K562 (cell line): ENCODE measurements at regions not wholly inside any gene's neighbourhood (a gene's known extent, or its start where the extent isn't known, plus 50 kb on each side); places are given as distances from the start of the nearest gene placed in this dataset.

Source experiments
- HDAC8 ChIP-seq: fragments of 450-650 bp; IDR thresholded peaks from 2 replicates; pipeline ENCODE4 v1.6.1; 2016; ENCODE audit warnings: mild to moderate bottlenecking, missing genetic modification characterization, moderate library complexity, missing compliant biosample characterization
- LARP7 ChIP-seq: fragments of 450-650 bp; IDR thresholded peaks from 2 replicates; pipeline ENCODE4 v1.6.1; 2016
- MYBL2 ChIP-seq, 2 experiments: fragments of 450-650 bp in 1 of 2; sonication (generic) in 1 of 2; formaldehyde crosslinking in 1 of 2; IDR thresholded peaks; 2 replicates each; pipeline versions ENCODE4 v1.6.1 to v1.8.1; 2017 to 2022; ENCODE audit warnings: borderline replicate concordance in 1 of 2, inconsistent platforms in 1 of 2, low read depth in 1 of 2, mild to moderate bottlenecking in 1 of 2, missing genetic modification reagents in 1 of 2, moderate library complexity in 1 of 2
- STAG1 ChIP-seq: sonication (generic); formaldehyde crosslinking; IDR thresholded peaks from 2 replicates; pipeline ENCODE4 v1.5.0; 2020; ENCODE audit warnings: missing genetic modification reagents, borderline replicate concordance
- TSC22D4 ChIP-seq: fragments of 450-650 bp; IDR thresholded peaks from 2 replicates; pipeline ENCODE4 v1.6.1; 2016; ENCODE audit warnings: missing genetic modification characterization, missing biosample characterization, control low read depth
- YBX1 ChIP-seq: fragments of 450-650 bp; IDR thresholded peaks from 2 replicates; pipeline ENCODE4 v1.7.1; 2016; ENCODE audit warnings: mild to moderate bottlenecking
- ZBTB17 ChIP-seq: fragments of 450-650 bp; formaldehyde crosslinking; IDR thresholded peaks from 2 replicates; pipeline ENCODE4 v1.4.0; 2020; ENCODE audit warnings: mild to moderate bottlenecking
- ZBTB8A ChIP-seq: fragments of 450-650 bp; IDR thresholded peaks from 2 replicates; pipeline ENCODE4 v1.6.1; 2018; ENCODE audit warnings: mild to moderate bottlenecking, moderate library complexity; ENCODE audit not compliant: partially characterized antibody
- TF ChIP-seq, protein P1 (sequence below), 2 experiments: IDR thresholded peaks; 2 replicates each; pipeline ENCODE4 v1.6.1; 2011; ENCODE audit warnings: borderline replicate concordance in 1 of 2, control low read depth in 1 of 2, low read depth in 1 of 2, low read length in 1 of 2, mild to moderate bottlenecking in 1 of 2, mixed read lengths in 1 of 2, moderate library complexity in 1 of 2; ENCODE audit not compliant: insufficient read depth in 1 of 2, insufficient read length in 1 of 2, poor library complexity in 1 of 2, severe bottlenecking in 1 of 2; ENCODE audit errors: extremely low read depth in 1 of 2
- TF ChIP-seq, protein P2 (sequence below): fragments of 450-650 bp; IDR thresholded peaks from 2 replicates; pipeline ENCODE4 v1.6.1; 2017; ENCODE audit warnings: antibody characterized with exemption
- TF ChIP-seq, protein P3 (sequence below): sonication (generic); formaldehyde crosslinking; IDR thresholded peaks from 2 replicates; pipeline ENCODE4 v1.8.0; 2023; ENCODE audit warnings: missing genetic modification reagents, mild to moderate bottlenecking, borderline replicate concordance
- TF ChIP-seq, protein P4 (sequence below), 3 experiments: IDR thresholded peaks in 2 of 3; conservative IDR thresholded peaks in 1 of 3; 2 replicates each; pipeline ENCODE4 v1.5.1; 2011 to 2012; ENCODE audit warnings: low read length in 3 of 3, mild to moderate bottlenecking in 3 of 3, control low read depth in 2 of 3, improper control_type of control experiment in 1 of 3, inconsistent platforms in 1 of 3, low read depth in 1 of 3, mixed read lengths in 1 of 3, moderate library complexity in 1 of 3; ENCODE audit not compliant: insufficient read depth in 2 of 3
- TF ChIP-seq, protein P5 (sequence below): IDR thresholded peaks from 2 replicates; pipeline ENCODE4 v1.6.1; 2011; ENCODE audit not compliant: insufficient read length; ENCODE audit errors: extremely low read depth

GRCh38 chr2:64913357-64913869 is 75.8 kb upstream of the SLC1A4 start (continued):
- TF ChIP-seq, protein P1, sequence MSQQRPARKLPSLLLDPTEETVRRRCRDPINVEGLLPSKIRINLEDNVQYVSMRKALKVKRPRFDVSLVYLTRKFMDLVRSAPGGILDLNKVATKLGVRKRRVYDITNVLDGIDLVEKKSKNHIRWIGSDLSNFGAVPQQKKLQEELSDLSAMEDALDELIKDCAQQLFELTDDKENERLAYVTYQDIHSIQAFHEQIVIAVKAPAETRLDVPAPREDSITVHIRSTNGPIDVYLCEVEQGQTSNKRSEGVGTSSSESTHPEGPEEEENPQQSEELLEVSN (IDR thresholded peaks at IDR 0.05; ENCODE audit: borderline replicate concordance in 1 of 2, extremely low read depth in 1 of 2, insufficient read depth in 1 of 2, insufficient read length in 1 of 2, low read depth in 1 of 2, low read length in 1 of 2, poor library complexity in 1 of 2, severe bottlenecking in 1 of 2) = no peak
- TF ChIP-seq ZBTB8A = no peak
- TF ChIP-seq, protein P2, sequence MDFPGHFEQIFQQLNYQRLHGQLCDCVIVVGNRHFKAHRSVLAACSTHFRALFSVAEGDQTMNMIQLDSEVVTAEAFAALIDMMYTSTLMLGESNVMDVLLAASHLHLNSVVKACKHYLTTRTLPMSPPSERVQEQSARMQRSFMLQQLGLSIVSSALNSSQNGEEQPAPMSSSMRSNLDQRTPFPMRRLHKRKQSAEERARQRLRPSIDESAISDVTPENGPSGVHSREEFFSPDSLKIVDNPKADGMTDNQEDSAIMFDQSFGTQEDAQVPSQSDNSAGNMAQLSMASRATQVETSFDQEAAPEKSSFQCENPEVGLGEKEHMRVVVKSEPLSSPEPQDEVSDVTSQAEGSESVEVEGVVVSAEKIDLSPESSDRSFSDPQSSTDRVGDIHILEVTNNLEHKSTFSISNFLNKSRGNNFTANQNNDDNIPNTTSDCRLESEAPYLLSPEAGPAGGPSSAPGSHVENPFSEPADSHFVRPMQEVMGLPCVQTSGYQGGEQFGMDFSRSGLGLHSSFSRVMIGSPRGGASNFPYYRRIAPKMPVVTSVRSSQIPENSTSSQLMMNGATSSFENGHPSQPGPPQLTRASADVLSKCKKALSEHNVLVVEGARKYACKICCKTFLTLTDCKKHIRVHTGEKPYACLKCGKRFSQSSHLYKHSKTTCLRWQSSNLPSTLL = no peak
- no peak for TF ChIP-seq TSC22D4 (tag)
- TF ChIP-seq HDAC8 (tag) = no peak
- no peak for TF ChIP-seq ZBTB17 (CRISPR knock-in tag)
- TF ChIP-seq, protein P3, sequence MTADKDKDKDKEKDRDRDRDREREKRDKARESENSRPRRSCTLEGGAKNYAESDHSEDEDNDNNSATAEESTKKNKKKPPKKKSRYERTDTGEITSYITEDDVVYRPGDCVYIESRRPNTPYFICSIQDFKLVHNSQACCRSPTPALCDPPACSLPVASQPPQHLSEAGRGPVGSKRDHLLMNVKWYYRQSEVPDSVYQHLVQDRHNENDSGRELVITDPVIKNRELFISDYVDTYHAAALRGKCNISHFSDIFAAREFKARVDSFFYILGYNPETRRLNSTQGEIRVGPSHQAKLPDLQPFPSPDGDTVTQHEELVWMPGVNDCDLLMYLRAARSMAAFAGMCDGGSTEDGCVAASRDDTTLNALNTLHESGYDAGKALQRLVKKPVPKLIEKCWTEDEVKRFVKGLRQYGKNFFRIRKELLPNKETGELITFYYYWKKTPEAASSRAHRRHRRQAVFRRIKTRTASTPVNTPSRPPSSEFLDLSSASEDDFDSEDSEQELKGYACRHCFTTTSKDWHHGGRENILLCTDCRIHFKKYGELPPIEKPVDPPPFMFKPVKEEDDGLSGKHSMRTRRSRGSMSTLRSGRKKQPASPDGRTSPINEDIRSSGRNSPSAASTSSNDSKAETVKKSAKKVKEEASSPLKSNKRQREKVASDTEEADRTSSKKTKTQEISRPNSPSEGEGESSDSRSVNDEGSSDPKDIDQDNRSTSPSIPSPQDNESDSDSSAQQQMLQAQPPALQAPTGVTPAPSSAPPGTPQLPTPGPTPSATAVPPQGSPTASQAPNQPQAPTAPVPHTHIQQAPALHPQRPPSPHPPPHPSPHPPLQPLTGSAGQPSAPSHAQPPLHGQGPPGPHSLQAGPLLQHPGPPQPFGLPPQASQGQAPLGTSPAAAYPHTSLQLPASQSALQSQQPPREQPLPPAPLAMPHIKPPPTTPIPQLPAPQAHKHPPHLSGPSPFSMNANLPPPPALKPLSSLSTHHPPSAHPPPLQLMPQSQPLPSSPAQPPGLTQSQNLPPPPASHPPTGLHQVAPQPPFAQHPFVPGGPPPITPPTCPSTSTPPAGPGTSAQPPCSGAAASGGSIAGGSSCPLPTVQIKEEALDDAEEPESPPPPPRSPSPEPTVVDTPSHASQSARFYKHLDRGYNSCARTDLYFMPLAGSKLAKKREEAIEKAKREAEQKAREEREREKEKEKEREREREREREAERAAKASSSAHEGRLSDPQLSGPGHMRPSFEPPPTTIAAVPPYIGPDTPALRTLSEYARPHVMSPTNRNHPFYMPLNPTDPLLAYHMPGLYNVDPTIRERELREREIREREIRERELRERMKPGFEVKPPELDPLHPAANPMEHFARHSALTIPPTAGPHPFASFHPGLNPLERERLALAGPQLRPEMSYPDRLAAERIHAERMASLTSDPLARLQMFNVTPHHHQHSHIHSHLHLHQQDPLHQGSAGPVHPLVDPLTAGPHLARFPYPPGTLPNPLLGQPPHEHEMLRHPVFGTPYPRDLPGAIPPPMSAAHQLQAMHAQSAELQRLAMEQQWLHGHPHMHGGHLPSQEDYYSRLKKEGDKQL (CRISPR knock-in tag) = no peak
- no peak for TF ChIP-seq LARP7
- no peak for TF ChIP-seq MYBL2 (IDR thresholded peaks at IDR 0.05; ENCODE audit: low read depth)
- TF ChIP-seq MYBL2 (CRISPR knock-in tag; IDR thresholded peaks at IDR 0.05; ENCODE audit: borderline replicate concordance) = no peak
- TF ChIP-seq YBX1 = no peak
- TF ChIP-seq, protein P4, sequence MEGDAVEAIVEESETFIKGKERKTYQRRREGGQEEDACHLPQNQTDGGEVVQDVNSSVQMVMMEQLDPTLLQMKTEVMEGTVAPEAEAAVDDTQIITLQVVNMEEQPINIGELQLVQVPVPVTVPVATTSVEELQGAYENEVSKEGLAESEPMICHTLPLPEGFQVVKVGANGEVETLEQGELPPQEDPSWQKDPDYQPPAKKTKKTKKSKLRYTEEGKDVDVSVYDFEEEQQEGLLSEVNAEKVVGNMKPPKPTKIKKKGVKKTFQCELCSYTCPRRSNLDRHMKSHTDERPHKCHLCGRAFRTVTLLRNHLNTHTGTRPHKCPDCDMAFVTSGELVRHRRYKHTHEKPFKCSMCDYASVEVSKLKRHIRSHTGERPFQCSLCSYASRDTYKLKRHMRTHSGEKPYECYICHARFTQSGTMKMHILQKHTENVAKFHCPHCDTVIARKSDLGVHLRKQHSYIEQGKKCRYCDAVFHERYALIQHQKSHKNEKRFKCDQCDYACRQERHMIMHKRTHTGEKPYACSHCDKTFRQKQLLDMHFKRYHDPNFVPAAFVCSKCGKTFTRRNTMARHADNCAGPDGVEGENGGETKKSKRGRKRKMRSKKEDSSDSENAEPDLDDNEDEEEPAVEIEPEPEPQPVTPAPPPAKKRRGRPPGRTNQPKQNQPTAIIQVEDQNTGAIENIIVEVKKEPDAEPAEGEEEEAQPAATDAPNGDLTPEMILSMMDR (IDR thresholded peaks at IDR 0.05 in 2 of 3, conservative IDR thresholded peaks at IDR 0.05 in 1 of 3; ENCODE audit: insufficient read depth in 2 of 3, low read depth in 1 of 3, low read length in 3 of 3) = peak; percentile 59 to 72 (median 60)
- peak; percentile 78; the same call in 1 of the 2 replicates for TF ChIP-seq STAG1 (CRISPR knock-in tag)
- TF ChIP-seq, protein P5, sequence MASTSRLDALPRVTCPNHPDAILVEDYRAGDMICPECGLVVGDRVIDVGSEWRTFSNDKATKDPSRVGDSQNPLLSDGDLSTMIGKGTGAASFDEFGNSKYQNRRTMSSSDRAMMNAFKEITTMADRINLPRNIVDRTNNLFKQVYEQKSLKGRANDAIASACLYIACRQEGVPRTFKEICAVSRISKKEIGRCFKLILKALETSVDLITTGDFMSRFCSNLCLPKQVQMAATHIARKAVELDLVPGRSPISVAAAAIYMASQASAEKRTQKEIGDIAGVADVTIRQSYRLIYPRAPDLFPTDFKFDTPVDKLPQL = no peak
